ENCODE measurements at regions not wholly inside any gene's neighbourhood (a gene's known extent, or its start where the extent isn't known, plus 50 kb on each side); places are given as distances from the start of the nearest gene placed in this dataset.
A peak's percentile ranks its signal among the peaks of the same experiment; 100 is the strongest.
"Not testable (repeated sequence)": the region's sequence is repeated elsewhere in the genome, so short reads cannot be mapped to it uniquely, and the experiment has no call there.

DNA sequence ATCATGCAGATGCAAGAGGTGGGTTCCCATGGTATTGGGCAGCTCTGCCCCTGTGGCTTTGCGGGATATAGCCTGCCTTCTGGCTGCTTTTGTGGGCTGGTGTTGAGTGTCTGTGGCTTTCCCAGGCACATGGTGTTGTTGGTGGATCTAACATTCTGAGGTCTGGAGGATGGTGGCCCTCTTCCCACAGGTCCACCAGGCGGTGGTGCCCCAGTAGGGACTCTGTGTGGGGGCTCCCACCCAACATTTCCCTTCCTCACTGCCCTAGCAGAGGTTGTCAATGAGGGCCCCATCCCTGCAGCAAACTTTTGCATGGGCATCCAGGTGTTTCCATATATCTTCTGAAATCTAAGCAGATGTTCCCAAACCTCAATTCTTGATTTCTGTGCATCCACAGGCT, 420.5 kb upstream of the TPTE start:
- not testable (repeated sequence) for H3K4me1 Mint-ChIP-seq, H3K27me3 Mint-ChIP-seq, DNase-seq, H3K27ac Mint-ChIP-seq, H3K36me3 Mint-ChIP-seq, H3K4me3 Mint-ChIP-seq, H3K9me3 Mint-ChIP-seq

- not testable (repeated sequence) for H3K4me1 Mint-ChIP-seq, H3K4me3 Mint-ChIP-seq, H3K27ac Mint-ChIP-seq, H3K9me3 Mint-ChIP-seq, H3K36me3 Mint-ChIP-seq, DNase-seq, H3K27me3 Mint-ChIP-seq
Measured at GRCh38 chr21:10119342-10119741, 402.0 kb upstream of the TPTE start.

DNA sequence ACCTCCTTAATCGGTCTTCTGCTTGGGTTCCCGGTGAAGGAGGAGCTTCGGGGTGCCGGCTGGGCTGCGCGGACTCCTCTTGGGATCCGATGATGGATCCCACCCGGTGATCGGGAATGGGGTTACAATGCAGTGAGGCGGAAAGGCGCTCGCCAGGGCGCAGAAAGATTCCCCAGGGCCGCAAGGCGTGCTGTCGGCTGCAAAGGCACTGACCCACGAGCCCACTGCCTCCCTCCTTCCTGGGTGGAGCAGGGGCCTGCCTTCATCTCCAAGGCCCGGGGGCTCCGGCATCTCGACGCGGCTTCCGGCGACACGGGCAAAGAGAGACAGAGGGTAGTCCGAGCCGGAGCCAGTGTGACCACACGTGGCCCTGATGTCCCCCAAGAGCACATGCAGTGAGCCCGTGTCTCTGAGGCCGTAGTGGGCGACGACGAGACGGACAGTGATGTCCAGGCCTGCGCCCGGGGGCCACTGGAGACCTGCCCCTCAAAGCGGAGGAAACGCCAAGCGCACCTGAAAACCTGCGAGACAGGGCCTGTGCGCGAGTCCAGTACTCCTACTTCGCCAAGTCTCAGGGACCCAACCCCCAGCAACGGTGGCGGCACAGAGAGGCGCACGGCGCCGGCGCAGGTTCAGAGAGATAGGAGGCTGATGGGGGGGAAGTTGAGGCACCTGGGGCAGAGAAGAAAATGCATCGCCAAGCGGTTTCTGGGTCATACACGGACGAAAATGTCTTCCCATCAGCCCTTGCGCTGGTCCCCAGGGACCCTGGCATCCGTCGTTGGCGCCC, 401.4 kb upstream of the TPTE start:
- not testable (repeated sequence) for DNase-seq, H3K9me3 Mint-ChIP-seq

GRCh38 chr21:10120536-10120934, 400.8 kb upstream of the TPTE start:
- H3K4me1 Mint-ChIP-seq, H3K9me3 Mint-ChIP-seq, H3K36me3 Mint-ChIP-seq, H3K27ac Mint-ChIP-seq, H3K4me3 Mint-ChIP-seq, DNase-seq, H3K27me3 Mint-ChIP-seq: not testable (repeated sequence)

More for the DNA sequence above, 401.4 kb upstream of the TPTE start:
- not testable (repeated sequence) for H3K36me3 Mint-ChIP-seq, H3K27me3 Mint-ChIP-seq, H3K27ac Mint-ChIP-seq, H3K4me3 Mint-ChIP-seq, H3K4me1 Mint-ChIP-seq

- not testable (repeated sequence) for H3K27ac Mint-ChIP-seq, H3K4me1 Mint-ChIP-seq, H3K9me3 Mint-ChIP-seq, H3K4me3 Mint-ChIP-seq, DNase-seq, H3K27me3 Mint-ChIP-seq, H3K36me3 Mint-ChIP-seq
Measured at GRCh38 chr21:10120965-10121550, 400.3 kb upstream of the TPTE start.

- H3K27me3 Mint-ChIP-seq, H3K4me1 Mint-ChIP-seq, H3K36me3 Mint-ChIP-seq, H3K9me3 Mint-ChIP-seq, DNase-seq, H3K4me3 Mint-ChIP-seq, H3K27ac Mint-ChIP-seq: not testable (repeated sequence)
Measured at GRCh38 chr21:10121816-10122455, 399.4 kb upstream of the TPTE start.

- H3K4me3 Mint-ChIP-seq, H3K27me3 Mint-ChIP-seq, H3K4me1 Mint-ChIP-seq, H3K36me3 Mint-ChIP-seq, H3K27ac Mint-ChIP-seq, H3K9me3 Mint-ChIP-seq: not testable (repeated sequence)
- peak; percentile 7 for DNase-seq
Measured at GRCh38 chr21:10122801-10123507, 398.4 kb upstream of the TPTE start.

GRCh38 chr21:10123508-10123885, 397.9 kb upstream of the TPTE start:
- DNase-seq, H3K36me3 Mint-ChIP-seq, H3K27ac Mint-ChIP-seq, H3K4me3 Mint-ChIP-seq, H3K4me1 Mint-ChIP-seq, H3K9me3 Mint-ChIP-seq, H3K27me3 Mint-ChIP-seq: not testable (repeated sequence)

GRCh38 chr21:10125616-10126015, 395.8 kb upstream of the TPTE start:
- not testable (repeated sequence) for H3K4me1 Mint-ChIP-seq, H3K4me3 Mint-ChIP-seq, DNase-seq, H3K27ac Mint-ChIP-seq, H3K9me3 Mint-ChIP-seq, H3K27me3 Mint-ChIP-seq, H3K36me3 Mint-ChIP-seq

- DNase-seq, H3K27ac Mint-ChIP-seq, H3K4me1 Mint-ChIP-seq, H3K4me3 Mint-ChIP-seq, H3K27me3 Mint-ChIP-seq, H3K9me3 Mint-ChIP-seq, H3K36me3 Mint-ChIP-seq: not testable (repeated sequence)
Measured at GRCh38 chr21:10134119-10134518, 387.3 kb upstream of the TPTE start.

DNA sequence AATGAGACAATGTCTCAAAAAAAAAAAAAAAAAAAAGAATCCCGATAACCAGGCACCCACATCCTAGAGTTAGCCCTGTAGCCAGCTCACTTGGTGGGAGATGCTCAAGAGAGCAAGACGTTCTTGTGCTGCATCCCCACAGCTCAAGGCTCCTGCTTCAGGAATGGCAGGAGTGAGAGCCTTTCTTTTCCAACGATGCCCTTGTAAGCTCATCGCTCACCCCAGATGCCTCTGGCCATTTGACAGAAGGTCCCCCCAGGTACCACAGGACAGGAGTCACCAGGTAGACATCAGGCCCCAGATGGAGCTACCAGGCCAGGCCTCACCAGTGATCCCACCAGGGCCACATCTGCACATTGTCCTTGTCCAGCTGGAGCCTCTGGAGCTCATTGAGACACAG, 385.5 kb upstream of the TPTE start:
- H3K27me3 Mint-ChIP-seq, H3K27ac Mint-ChIP-seq, H3K4me3 Mint-ChIP-seq, DNase-seq, H3K9me3 Mint-ChIP-seq, H3K36me3 Mint-ChIP-seq, H3K4me1 Mint-ChIP-seq: not testable (repeated sequence)

- H3K27me3 Mint-ChIP-seq, H3K27ac Mint-ChIP-seq, H3K4me3 Mint-ChIP-seq: not testable (repeated sequence)
Measured at GRCh38 chr21:10154178-10154577, 367.2 kb upstream of the TPTE start.

More at GRCh38 chr21:10154178-10154577, 367.2 kb upstream of the TPTE start:
- not testable (repeated sequence) for DNase-seq, H3K9me3 Mint-ChIP-seq, H3K4me1 Mint-ChIP-seq, H3K36me3 Mint-ChIP-seq
